A549 (cell line): ENCODE measurements at regions not wholly inside any gene's neighbourhood (a gene's known extent, or its start where the extent isn't known, plus 50 kb on each side); places are given as distances from the start of the nearest gene placed in this dataset.

Experiments used
- CEBPB ChIP-seq, 2 experiments: fragments of >200 bp in 1 of 2; sonication (Bioruptor Twin) in 1 of 2; formaldehyde crosslinking in 1 of 2; IDR thresholded peaks; 2 replicates each; pipeline ENCODE4 v1.6.1; 2012 to 2016
- CTCF ChIP-seq: fragments of >200 bp; sonication (Bioruptor Twin); formaldehyde crosslinking; IDR thresholded peaks from 3 replicates; pipeline ENCODE4 v1.5.1; 2016
- PHF8 ChIP-seq: fragments of 200-600 bp; sonication (generic); IDR thresholded peaks from 2 replicates; pipeline ENCODE4 v1.6.1; 2016; ENCODE audit warnings: low read depth, mild to moderate bottlenecking, antibody characterized with exemption, moderate library complexity, borderline replicate concordance
- POLR2A ChIP-seq: IDR thresholded peaks from 2 replicates; pipeline ENCODE4 v1.6.1; 2012; ENCODE audit warnings: mild to moderate bottlenecking, low read length
- POLR2AphosphoS2 ChIP-seq: conservative IDR thresholded peaks from 2 replicates; pipeline ENCODE4 v1.6.1; 2012; ENCODE audit warnings: low read length, improper control_type of control experiment, inconsistent platforms
- SMC3 ChIP-seq: fragments of >200 bp; sonication (Bioruptor Twin); formaldehyde crosslinking; IDR thresholded peaks from 3 replicates; pipeline ENCODE4 v1.6.1; 2018; ENCODE audit warnings: inconsistent platforms
- ZFP36 ChIP-seq: fragments of 450-650 bp; IDR thresholded peaks from 2 replicates; pipeline ENCODE4 v1.6.1; 2014; ENCODE audit warnings: borderline replicate concordance; ENCODE audit not compliant: partially characterized antibody

GRCh38 chr4:153963216-153963615 is 174.3 kb upstream of the SFRP2 start:
- TF ChIP-seq CTCF (no peak), SMC3 (no peak), ZFP36 (no peak), POLR2A (no peak), POLR2AphosphoS2 (no peak), PHF8 (no peak), CEBPB (IDR thresholded peaks at IDR 0.05) (no peak)
